ENCODE measurements at regions not wholly inside any gene's neighbourhood (a gene's known extent, or its start where the extent isn't known, plus 50 kb on each side); places are given as distances from the start of the nearest gene placed in this dataset.

- TF ChIP-seq, protein P1, sequence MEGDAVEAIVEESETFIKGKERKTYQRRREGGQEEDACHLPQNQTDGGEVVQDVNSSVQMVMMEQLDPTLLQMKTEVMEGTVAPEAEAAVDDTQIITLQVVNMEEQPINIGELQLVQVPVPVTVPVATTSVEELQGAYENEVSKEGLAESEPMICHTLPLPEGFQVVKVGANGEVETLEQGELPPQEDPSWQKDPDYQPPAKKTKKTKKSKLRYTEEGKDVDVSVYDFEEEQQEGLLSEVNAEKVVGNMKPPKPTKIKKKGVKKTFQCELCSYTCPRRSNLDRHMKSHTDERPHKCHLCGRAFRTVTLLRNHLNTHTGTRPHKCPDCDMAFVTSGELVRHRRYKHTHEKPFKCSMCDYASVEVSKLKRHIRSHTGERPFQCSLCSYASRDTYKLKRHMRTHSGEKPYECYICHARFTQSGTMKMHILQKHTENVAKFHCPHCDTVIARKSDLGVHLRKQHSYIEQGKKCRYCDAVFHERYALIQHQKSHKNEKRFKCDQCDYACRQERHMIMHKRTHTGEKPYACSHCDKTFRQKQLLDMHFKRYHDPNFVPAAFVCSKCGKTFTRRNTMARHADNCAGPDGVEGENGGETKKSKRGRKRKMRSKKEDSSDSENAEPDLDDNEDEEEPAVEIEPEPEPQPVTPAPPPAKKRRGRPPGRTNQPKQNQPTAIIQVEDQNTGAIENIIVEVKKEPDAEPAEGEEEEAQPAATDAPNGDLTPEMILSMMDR (IDR thresholded peaks at IDR 0.05), result no peak
- no peak for TF ChIP-seq POLR2A (IDR thresholded peaks at IDR 0.05)
- no peak for TF ChIP-seq POLR2AphosphoS5 (IDR thresholded peaks at IDR 0.05)
- TF ChIP-seq EP300 (IDR thresholded peaks at IDR 0.05), result no peak
These were observed 311.8 kb downstream of the NDFIP2 start for GRCh38 chr13:79792716-79793115.

All from gastroesophageal sphincter (tissue), 3 donors.